ENCODE measurements at regions not wholly inside any gene's neighbourhood (a gene's known extent, or its start where the extent isn't known, plus 50 kb on each side); places are given as distances from the start of the nearest gene placed in this dataset.
"Not testable (repeated sequence)": the region's sequence is repeated elsewhere in the genome, so short reads cannot be mapped to it uniquely, and the experiment has no call there.

GRCh38 chr18:10086458-10087210 is 172.8 kb downstream of the VAPA start:
- no peak for DNase-seq

GRCh38 chr18:10088734-10089133 is 174.9 kb downstream of the VAPA start:
- DNase-seq = no peak

DNA sequence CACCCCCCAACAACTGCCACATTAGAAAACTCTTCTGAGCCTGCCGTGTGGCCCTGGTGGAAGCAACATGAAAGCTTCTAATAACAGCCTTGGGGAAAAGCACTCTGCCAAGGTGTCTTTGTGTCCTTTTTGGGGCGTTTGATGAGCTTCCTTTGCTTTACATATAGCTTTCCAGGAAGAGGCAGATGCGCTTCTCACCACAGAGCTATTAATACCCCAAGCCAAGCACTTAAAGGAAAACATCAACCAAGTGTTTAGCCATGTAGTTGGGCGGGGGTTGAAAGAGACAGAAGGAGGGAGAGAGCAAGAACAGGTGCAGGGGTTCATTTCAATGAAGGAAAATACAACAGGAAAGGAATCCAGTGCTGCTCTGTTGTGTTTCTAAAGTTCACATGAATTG is 176.1 kb downstream of the VAPA start:
- DNase-seq = no peak

DNA sequence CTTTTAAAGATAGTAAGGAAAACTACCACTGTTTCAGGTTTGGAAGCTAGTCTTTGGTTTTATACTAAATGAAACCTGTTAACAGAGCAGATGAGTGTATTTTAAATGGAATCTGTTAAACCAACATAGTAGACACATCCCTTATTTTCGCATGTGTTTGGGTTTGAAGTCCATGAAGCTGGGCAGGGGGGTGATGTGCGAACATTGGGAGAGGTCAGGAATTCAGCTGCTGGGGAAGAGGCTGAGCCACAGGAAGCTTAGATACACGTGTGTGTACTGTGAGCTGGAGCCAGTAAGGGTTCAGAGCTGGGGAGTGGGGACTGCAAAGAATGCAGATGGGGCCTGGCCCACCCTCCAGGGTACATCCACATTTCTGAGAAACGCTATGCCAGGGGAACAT is 176.9 kb downstream of the VAPA start:
- no peak for DNase-seq

DNA sequence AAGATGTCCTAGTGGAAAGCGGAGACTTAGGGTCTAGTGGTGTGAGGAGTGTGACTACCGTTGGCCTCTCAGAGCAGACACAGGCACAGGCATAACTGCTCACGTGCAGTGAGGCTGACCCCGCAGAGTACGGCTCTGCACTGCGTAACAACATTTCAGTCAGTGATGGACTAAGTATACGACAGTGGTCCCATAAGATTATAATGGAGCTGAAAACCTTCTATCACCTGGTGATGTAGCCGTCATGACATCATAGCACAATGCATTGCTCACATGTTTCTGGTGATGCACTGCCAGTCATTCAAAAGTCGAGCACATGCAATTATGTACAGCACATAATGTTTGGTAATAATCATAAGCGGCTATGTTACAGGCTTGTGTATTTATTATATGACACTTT is 179.6 kb downstream of the VAPA start:
- DNase-seq = no peak

- no peak for DNase-seq
These were observed 180.3 kb downstream of the VAPA start for GRCh38 chr18:10094154-10094553.

GRCh38 chr18:10094655-10095054 is 180.8 kb downstream of the VAPA start:
- DNase-seq = no peak

DNA sequence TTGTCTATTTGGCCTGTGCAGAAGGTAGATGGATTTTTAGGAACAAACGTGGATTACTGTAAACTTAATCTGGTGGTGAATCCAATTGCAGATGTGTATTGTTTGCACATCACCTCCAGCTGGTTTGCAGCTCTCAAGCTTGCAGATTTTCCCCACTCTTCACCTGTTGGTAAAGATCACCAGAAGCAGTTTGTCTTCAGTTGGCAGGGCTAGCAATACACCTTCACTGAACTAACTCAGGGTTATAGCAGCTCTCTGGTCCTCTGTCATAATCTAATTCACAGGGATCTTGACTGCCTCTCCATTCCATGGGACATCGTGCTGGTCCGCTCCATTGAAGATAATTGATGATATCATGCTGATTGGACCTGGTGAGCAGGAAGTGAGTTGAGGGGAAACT is 181.5 kb downstream of the VAPA start:
- DNase-seq = no peak

DNA sequence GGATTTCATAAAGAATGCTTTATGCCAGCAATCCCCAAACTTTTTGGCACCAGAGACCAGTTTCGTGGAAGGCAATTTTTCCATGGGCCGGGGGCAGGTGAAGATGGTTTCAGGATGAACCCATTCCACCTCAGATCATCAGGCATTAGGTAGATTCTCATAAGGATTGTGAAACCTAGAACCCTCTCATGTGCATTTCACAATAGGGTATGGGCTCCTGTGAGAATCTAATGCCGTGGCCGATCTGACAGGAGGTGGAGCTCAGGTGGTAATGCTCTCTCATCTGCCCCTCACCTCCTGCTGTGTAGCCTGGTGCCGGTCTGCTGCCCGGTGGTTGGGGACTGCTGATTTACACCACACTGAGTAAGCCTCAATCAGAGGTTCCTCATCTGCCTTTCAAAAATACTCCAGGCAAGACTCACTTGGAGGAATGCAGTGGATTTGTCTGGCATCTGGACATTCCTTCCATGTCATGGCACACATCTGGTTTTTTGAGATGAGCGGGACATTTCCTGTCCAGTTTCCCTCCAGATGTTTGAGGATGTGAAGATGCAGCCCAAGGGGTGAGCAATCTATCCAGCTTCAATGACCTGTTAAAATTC is 185.8 kb downstream of the VAPA start:
- no peak for DNase-seq

GRCh38 chr18:10100196-10100595 is 186.4 kb downstream of the VAPA start:
- no peak for DNase-seq

GRCh38 chr18:10100941-10101701 is 187.3 kb downstream of the VAPA start:
- DNase-seq = no peak

- no peak for DNase-seq
These were observed 187.9 kb downstream of the VAPA start for GRCh38 chr18:10101729-10102128.

DNA sequence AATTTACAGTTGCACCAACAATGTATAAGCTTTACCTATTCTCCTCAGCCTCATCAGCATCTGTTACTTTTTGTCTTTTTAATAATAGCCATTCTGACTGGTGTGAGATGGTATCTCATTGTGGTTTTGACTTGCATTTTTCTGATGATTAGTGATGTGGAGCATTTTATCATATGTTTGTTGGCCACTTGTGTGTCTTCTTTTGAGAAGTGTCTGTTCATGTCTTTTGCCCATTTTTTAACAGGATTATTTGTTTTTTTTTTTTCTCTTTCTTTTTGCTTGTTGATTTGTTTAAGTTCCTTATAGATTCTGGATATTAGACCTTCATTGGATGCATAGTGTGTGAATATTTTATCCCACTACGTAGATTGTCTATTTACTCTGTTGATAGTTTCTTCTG is 191.3 kb downstream of the VAPA start:
- not testable (repeated sequence) for DNase-seq

GRCh38 chr18:10111191-10111590 is 197.4 kb downstream of the VAPA start:
- DNase-seq = no peak

DNA sequence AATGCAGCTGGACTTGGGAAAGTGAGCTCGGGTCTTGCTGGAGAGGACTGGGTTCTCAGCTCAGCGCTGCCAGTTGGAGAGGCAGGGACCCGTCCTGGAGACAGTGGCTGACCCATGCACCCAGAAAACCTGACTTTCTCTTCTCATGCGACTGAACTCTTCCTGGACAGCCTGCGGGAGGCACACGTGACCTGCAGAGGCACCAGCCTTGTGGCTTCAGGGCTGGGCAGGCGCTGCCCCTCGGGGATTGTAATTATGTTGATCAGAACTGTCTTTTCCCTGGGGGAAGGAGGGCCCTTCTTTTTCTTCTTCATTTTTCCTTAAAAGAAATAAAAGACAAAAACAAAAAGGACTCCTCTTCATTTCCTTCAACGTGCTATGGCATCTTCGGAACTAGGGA is 198.1 kb downstream of the VAPA start:
- DNase-seq = no peak

DNA sequence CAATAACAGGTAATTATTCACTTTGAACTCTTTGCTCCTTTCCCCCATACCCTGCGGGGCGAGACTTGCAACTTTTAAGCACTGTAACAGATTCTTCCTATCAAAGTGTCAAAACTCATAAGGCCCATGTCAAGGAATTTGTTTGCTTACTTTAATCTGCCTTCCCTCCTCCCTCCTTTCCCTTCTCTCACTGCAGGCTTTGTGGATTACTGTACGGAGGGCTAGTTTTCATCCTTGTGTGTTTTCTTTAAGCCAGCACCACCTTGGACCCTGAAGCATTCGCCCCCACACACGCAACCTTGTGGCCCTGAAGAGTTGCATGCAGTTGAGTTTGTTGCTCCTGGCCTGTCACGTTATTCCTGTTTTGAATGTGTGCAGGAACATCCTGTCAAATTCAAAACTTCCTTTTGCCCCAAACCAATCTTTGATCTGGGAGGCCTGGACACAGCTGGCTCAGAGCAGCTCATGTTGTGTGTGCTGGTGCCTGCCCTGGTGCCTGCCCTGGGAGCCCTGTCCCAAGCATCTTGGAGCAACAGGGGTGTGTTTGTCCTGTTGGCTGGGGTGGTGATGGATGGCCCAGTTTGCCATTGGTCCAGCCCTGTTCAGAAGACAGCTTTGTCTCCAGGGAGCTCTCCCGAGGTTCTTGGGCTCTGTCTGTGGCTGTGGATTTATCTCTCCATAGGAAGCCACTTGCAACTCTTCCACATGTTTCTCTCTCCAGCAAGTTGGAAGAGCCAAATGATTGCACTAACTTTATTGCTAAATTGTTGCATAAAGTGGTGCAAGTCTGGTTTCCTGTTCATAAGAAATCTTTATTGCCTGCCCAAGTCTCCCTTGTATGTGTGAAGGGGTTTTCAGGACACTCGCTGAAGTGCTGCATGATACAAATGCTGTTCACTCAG is 199.6 kb downstream of the VAPA start:
- DNase-seq = no peak

GRCh38 chr18:10114717-10115463 is 201.1 kb downstream of the VAPA start:
- no peak for DNase-seq

DNA sequence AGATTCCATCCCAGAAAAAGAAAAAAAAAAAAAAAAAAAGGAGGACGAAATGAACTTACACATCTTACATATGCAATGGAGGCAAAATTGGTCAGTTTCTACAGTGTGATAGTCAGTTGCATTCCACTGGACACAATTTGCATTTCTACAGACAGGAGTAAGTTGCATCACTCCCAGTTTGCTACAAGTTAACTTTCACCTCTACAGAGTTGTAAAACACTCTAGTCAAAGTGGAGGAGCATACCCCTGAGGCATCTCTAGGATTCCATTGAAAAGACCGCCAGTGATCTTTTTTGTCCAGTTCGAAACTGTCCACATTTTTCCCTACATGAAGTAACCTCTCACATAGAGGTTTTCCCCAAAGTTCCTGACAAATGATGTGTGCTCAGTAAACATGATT is 202.8 kb downstream of the VAPA start:
- DNase-seq = no peak

GRCh38 chr18:10119528-10119927 is 205.7 kb downstream of the VAPA start:
- DNase-seq = no peak

DNA sequence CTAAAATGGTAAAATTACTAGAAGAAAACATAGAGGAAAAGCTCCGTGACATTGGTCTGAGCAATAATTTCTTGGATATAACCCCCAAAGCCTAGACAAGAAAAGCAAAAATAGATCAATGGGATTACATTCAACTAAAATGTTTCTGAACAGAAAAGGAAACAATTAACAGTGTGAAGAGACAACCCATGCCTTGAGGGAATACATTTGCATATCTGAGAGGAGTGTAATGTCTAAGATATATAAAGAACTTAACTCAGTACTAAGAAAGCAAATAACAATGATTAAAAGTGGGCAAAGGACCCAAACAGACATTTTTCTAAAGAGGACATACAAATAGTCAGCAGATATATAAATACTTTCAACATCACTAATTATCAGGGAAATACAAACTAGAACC is 206.2 kb downstream of the VAPA start:
- no peak for DNase-seq

GRCh38 chr18:10120622-10121021 is 206.8 kb downstream of the VAPA start:
- no peak for DNase-seq

DNA sequence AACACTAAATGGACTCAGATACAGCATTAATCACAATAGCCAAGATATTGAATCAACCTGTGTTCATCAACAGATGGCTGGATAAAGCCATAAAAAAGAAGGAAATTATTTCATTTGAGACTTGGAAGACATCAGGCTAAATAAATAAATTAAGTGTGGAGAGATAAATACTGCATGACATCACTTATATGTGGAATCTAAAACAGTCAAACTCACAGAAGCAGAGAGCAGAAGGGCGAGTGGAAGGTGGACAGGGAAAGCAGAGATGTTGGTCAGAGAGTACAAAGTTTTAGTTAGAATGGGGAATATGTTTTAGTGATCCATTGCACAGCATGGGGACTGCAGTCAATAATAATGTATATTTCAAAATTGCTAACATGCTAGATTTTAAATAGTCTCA is 207.2 kb downstream of the VAPA start:
- DNase-seq = no peak

Measured in hematopoietic multipotent progenitor cell treated with erythropoietin and hydrocortisone succinate and interleukin-3 and kit ligand, for 8 days (in vitro differentiated cells).